ENCODE measurements at regions not wholly inside any gene's neighbourhood (a gene's known extent, or its start where the extent isn't known, plus 50 kb on each side); places are given as distances from the start of the nearest gene placed in this dataset.

- Histone ChIP-seq H4K20me1 (ENCODE audit: insufficient read depth, low read length) (peaks cover 2% of the 10 kb centered on the region; the same call in 1 of the 2 replicates), H3K27me3 (ENCODE audit: control insufficient read depth in 1 of 2, insufficient read depth in 2 of 2, low read length in 2 of 2) (peaks cover 7 to 64% of the 10 kb centered on the region in 2 experiments; a peak in 4 of 5 replicates), H3K4me3 (replicated peaks in 1 of 3; ENCODE audit: insufficient read depth in 1 of 3, low read depth in 2 of 3, low read length in 3 of 3) (0 out of 6 replicates have a peak overlapping the region, but pooled peaks of 1 of the 3 experiments have one; percentile 3), H3K79me2 (ENCODE audit: insufficient read depth, low read length) (no peaks in the 10 kb centered on the region), H3K9ac (ENCODE audit: insufficient read depth, low read depth, low read length) (no peak overlapping the region), H3K36me3 (replicated peaks in 1 of 2; ENCODE audit: control insufficient read depth in 1 of 2, insufficient read depth in 2 of 2, low read length in 2 of 2) (no peaks in the 10 kb centered on the region), H2AFZ (ENCODE audit: low read length) (no peak overlapping the region), H3K27ac (ENCODE audit: extremely low read length, insufficient read depth, low read length) (no peak overlapping the region), H3K9me3 (ENCODE audit: low read length) (no peaks in the 10 kb centered on the region), H3K4me1 (ENCODE audit: insufficient read depth, low read length) (peaks cover 36% of the 10 kb centered on the region), H3K4me2 (ENCODE audit: low read depth, low read length) (peak overlapping the region; percentile 54)
- BruUV-seq (replicated peaks): no TSS peak
- TF ChIP-seq AHDC1 (CRISPR knock-in tag; IDR thresholded peaks at IDR 0.05; ENCODE audit: borderline replicate concordance): no peak
- no peak for TF ChIP-seq ZNF24 (IDR thresholded peaks at IDR 0.05)
- peak in 1 of 2 experiments; percentile 37; a peak in 1 of 4 replicates for TF ChIP-seq EP300 (IDR thresholded peaks at IDR 0.05; ENCODE audit: low read depth in 2 of 2, low read length in 2 of 2)
- no peak for TF ChIP-seq EP300 (CRISPR knock-in tag; IDR thresholded peaks at IDR 0.05; ENCODE audit: borderline replicate concordance)
- 0 out of 2 replicates have a peak, but pooled peaks have one; percentile 22 for TF ChIP-seq PRDM10 (CRISPR knock-in tag; IDR thresholded peaks at IDR 0.05; ENCODE audit: low read depth)
- no peak for TF ChIP-seq ZNF501 (CRISPR knock-in tag; IDR thresholded peaks at IDR 0.05)
- TF ChIP-seq HNF4G (IDR thresholded peaks at IDR 0.05; ENCODE audit: borderline replicate concordance, low read depth, low read length): peak; percentile 74; the same call in 1 of the 2 replicates
- TF ChIP-seq HNF4G (CRISPR knock-in tag; IDR thresholded peaks at IDR 0.05; ENCODE audit: borderline replicate concordance, low read depth): no peak
- TF ChIP-seq HNF4A (CRISPR knock-in tag; IDR thresholded peaks at IDR 0.05): peak; percentile 77
- TF ChIP-seq MTA1 (CRISPR knock-in tag; IDR thresholded peaks at IDR 0.05; ENCODE audit: borderline replicate concordance): peak; percentile 33; the same call in 1 of the 2 replicates
- FAIRE-seq: peak; percentile 69
- 0% methylated on average over 3 of the region's 3 CpGs for WGBS (ENCODE audit: low lambda C conversion rate)
- intact Hi-C loops (cut with micrococcal nuclease; ENCODE audit: unreplicated experiment) (no loop called here), in situ Hi-C loops (cut with HindIII; ENCODE audit: extremely low pct_ligation_motif_present, low pct_unique_long_range_greater_than_20kb) (loop anchor here (10.0 kb wide), 1 partner anchor 64 kb away; the partner anchor contains the start of gene STUM)
- CTCF ChIA-PET (ENCODE audit: low intra/inter-chr PET ratio, low total read pairs): no interaction called here
- peak; percentile 16 for DNase-seq (ENCODE audit: low spot score)
- peak; percentile 13; the same call in 1 of the 3 replicates for ATAC-seq
- POLR2A ChIA-PET: no interaction called here
Measured at GRCh38 chr1:226480461-226480860, 68.1 kb upstream of the STUM start.
